WERI-Rb-1 (cell line): ENCODE measurements at regions not wholly inside any gene's neighbourhood (a gene's known extent, or its start where the extent isn't known, plus 50 kb on each side); places are given as distances from the start of the nearest gene placed in this dataset.
"Not testable (repeated sequence)": the region's sequence is repeated elsewhere in the genome, so short reads cannot be mapped to it uniquely, and the experiment has no call there.

ENCODE experiments used
- DNase-seq: peaks from one replicate; pipeline ENCODE4 v3.0.0-alpha.2; 2020
- H3K27ac ChIP-seq: fragments of 250-450 bp; sonication (Bioruptor Pico); 2 replicates; pipeline ENCODE4 v1.5.1; 2020; ENCODE audit warnings: mild to moderate bottlenecking, moderate library complexity
- H3K27me3 ChIP-seq: fragments of 250-450 bp; sonication (Bioruptor Pico); 2 replicates; pipeline ENCODE4 v1.5.1; 2021; ENCODE audit warnings: mild to moderate bottlenecking, low read depth, moderate library complexity; ENCODE audit not compliant: insufficient read depth, severe bottlenecking
- H3K36me3 ChIP-seq: fragments of 250-450 bp; sonication (Bioruptor Pico); 2 replicates; pipeline ENCODE4 v1.5.1; 2020; ENCODE audit warnings: mild to moderate bottlenecking, moderate library complexity
- H3K4me3 ChIP-seq: 2 replicates; pipeline ENCODE4 v1.5.1; 2011; ENCODE audit warnings: low read depth, mild to moderate bottlenecking, control low read depth, low read length
- H3K9me3 ChIP-seq: fragments of 250-450 bp; sonication (Bioruptor Pico); 2 replicates; pipeline ENCODE4 v1.5.1; 2021; ENCODE audit warnings: mild to moderate bottlenecking, moderate library complexity; ENCODE audit not compliant: severe bottlenecking
- TF ChIP-seq, protein P1 (sequence below): IDR thresholded peaks from 2 replicates; pipeline ENCODE4 v1.5.1; 2011; ENCODE audit warnings: low read depth, mild to moderate bottlenecking, control low read depth, inconsistent platforms, low read length

- no peaks in the 10 kb centered on the region for H3K36me3 ChIP-seq
- H3K27ac ChIP-seq, result no peak overlapping the region
- no peaks in the 10 kb centered on the region for H3K9me3 ChIP-seq
- TF ChIP-seq, protein P1, sequence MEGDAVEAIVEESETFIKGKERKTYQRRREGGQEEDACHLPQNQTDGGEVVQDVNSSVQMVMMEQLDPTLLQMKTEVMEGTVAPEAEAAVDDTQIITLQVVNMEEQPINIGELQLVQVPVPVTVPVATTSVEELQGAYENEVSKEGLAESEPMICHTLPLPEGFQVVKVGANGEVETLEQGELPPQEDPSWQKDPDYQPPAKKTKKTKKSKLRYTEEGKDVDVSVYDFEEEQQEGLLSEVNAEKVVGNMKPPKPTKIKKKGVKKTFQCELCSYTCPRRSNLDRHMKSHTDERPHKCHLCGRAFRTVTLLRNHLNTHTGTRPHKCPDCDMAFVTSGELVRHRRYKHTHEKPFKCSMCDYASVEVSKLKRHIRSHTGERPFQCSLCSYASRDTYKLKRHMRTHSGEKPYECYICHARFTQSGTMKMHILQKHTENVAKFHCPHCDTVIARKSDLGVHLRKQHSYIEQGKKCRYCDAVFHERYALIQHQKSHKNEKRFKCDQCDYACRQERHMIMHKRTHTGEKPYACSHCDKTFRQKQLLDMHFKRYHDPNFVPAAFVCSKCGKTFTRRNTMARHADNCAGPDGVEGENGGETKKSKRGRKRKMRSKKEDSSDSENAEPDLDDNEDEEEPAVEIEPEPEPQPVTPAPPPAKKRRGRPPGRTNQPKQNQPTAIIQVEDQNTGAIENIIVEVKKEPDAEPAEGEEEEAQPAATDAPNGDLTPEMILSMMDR, result no peak
- DNase-seq, result no peak
- H3K27me3 ChIP-seq, result no peaks in the 10 kb centered on the region
- no peak overlapping the region for H3K4me3 ChIP-seq
These were observed 545.0 kb upstream of the ZNF804A start for GRCh38 chr2:184053326-184053725.

GRCh38 chr2:184054419-184054818, 543.9 kb upstream of the ZNF804A start:
- not testable (repeated sequence) for DNase-seq, H3K9me3 ChIP-seq, H3K4me3 ChIP-seq, H3K27ac ChIP-seq, H3K36me3 ChIP-seq, H3K27me3 ChIP-seq

DNA sequence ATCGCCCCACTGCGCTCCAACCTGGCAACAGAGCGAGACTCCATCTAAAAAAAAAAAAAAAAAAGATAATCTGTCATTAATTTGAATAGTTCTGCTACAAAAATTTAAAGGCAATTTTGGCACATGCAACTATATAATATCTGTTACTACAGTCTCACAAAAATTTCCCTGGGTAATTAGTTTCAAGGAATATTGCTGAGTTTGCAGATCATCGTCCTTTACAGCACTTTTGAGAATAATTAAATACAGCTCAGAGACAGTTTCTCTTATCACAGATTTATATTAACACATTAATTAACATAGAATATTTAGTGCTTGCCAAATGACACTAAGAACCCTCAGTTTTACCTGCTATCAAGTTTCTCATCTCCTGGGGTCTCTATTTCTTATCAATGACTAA, 540.4 kb upstream of the ZNF804A start:
- Histone ChIP-seq H3K27me3 (no peaks in the 10 kb centered on the region), H3K36me3 (no peaks in the 10 kb centered on the region), H3K27ac (no peak overlapping the region), H3K4me3 (no peak overlapping the region), H3K9me3 (no peaks in the 10 kb centered on the region)
- TF ChIP-seq, protein P1, result no peak
- no peak for DNase-seq

- not testable (repeated sequence) for DNase-seq
These were observed 538.1 kb upstream of the ZNF804A start for GRCh38 chr2:184060268-184060667.

DNA sequence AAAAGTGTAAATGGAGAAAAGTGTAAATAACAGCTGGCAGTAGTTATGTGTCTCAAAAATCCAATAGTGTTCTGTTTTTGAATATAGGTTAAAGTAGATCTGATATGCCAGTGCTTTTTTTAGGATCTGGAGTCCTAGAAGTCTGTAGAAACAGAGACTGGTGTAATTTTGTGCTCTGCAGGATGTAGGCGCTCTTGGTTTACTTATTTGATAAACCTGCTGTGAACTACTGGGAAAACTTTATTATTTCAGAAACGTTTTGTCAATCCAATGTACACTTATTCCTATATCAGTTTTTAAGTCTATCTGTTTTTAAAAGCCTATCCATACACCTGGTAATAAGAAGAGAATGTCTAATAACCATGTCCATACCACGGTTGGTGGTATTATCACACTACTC, 530.8 kb upstream of the ZNF804A start:
- Histone ChIP-seq H3K4me3 (no peak overlapping the region), H3K27ac (no peak overlapping the region), H3K9me3 (no peaks in the 10 kb centered on the region), H3K27me3 (no peaks in the 10 kb centered on the region), H3K36me3 (no peaks in the 10 kb centered on the region)
- no peak for DNase-seq
- TF ChIP-seq, protein P1, result no peak

More at GRCh38 chr2:184060268-184060667, 538.1 kb upstream of the ZNF804A start:
- H3K27ac ChIP-seq, H3K27me3 ChIP-seq, H3K4me3 ChIP-seq, H3K9me3 ChIP-seq, H3K36me3 ChIP-seq: not testable (repeated sequence)

DNA sequence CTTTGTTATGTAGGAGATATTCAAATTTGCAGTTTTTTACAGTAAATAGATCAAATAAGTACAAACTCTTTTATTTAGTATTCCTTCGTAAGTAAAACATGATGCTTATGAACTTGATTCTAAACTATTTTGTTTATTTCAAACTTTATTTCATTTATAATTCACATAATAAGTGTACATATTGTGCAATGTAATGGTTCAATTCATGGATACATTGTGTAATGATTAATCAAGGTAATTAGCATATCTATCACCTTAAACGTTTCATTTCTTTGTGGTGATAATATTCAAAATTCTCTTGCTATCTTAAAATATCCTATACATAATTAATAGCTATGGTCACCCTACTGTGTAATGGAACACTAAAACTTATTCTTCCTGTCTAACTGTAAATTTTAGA, 525.9 kb upstream of the ZNF804A start:
- TF ChIP-seq, protein P1, result no peak
- no peaks in the 10 kb centered on the region for H3K9me3 ChIP-seq
- no peak overlapping the region for H3K4me3 ChIP-seq
- H3K27me3 ChIP-seq, result no peaks in the 10 kb centered on the region
- DNase-seq, result no peak
- no peaks in the 10 kb centered on the region for H3K36me3 ChIP-seq
- H3K27ac ChIP-seq, result no peak overlapping the region

DNA sequence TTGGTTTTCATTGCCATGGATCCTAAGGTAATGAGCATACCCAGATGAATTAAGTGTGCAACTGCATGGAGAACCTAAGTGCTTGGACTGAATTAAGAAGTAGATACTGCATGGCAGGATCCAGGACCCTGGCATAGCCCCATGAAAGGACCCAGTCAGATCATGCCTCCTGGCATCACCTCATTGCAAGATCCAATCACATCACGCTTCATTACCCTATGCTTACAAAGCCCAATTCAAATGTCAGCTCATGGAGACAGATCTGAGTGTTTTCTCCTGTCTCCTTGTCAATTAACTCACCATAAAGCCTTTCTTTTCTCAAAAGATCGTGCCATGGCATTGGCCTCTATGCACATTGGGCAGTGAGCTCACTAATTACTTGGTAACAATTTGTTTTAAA, 519.8 kb upstream of the ZNF804A start:
- no peak overlapping the region for H3K27ac ChIP-seq
- H3K36me3 ChIP-seq, result no peaks in the 10 kb centered on the region
- H3K4me3 ChIP-seq, result no peak overlapping the region
- H3K9me3 ChIP-seq, result no peaks in the 10 kb centered on the region
- no peaks in the 10 kb centered on the region for H3K27me3 ChIP-seq
- no peak for DNase-seq
- TF ChIP-seq, protein P1, result no peak
